ENCODE measurements at regions not wholly inside any gene's neighbourhood (a gene's known extent, or its start where the extent isn't known, plus 50 kb on each side); places are given as distances from the start of the nearest gene placed in this dataset.
"Not testable (repeated sequence)": the region's sequence is repeated elsewhere in the genome, so short reads cannot be mapped to it uniquely, and the experiment has no call there.

- Histone ChIP-seq H3K4me3 (ENCODE audit: low read depth, low read length) (no peak overlapping the region), H3K4me1 (ENCODE audit: control insufficient read depth, insufficient read depth, low read length, unreplicated experiment) (peaks cover 5% of the 10 kb centered on the region), H3K27me3 (ENCODE audit: insufficient read depth, low read length) (no peaks in the 10 kb centered on the region), H3K36me3 (ENCODE audit: insufficient read depth, low read length) (no peaks in the 10 kb centered on the region), H2AFZ (ENCODE audit: low read length, unreplicated experiment) (no peak overlapping the region), H3K27ac (ENCODE audit: low read depth, low read length) (no peak overlapping the region), H3K79me2 (ENCODE audit: control insufficient read depth, insufficient read depth, low read length, unreplicated experiment) (no peaks in the 10 kb centered on the region)
Measured at GRCh38 chr2:203629699-203630098, 76.7 kb upstream of the CD28 start.

GRCh38 chr2:203631068-203631757, 75.2 kb upstream of the CD28 start:
- no peak overlapping the region for H2AFZ ChIP-seq (ENCODE audit: low read length, unreplicated experiment)
- no peak overlapping the region for H3K27ac ChIP-seq (ENCODE audit: low read depth, low read length)
- H3K79me2 ChIP-seq (ENCODE audit: control insufficient read depth, insufficient read depth, low read length, unreplicated experiment), result no peaks in the 10 kb centered on the region
- no peak overlapping the region for H3K4me3 ChIP-seq (ENCODE audit: low read depth, low read length)
- H3K36me3 ChIP-seq (ENCODE audit: insufficient read depth, low read length), result no peaks in the 10 kb centered on the region
- H3K27me3 ChIP-seq (ENCODE audit: insufficient read depth, low read length), result no peaks in the 10 kb centered on the region
- peaks cover 5% of the 10 kb centered on the region for H3K4me1 ChIP-seq (ENCODE audit: control insufficient read depth, insufficient read depth, low read length, unreplicated experiment)

GRCh38 chr2:203636588-203637470, 69.6 kb upstream of the CD28 start:
- H3K4me3 ChIP-seq (ENCODE audit: low read depth, low read length), result no peak overlapping the region
- H3K4me1 ChIP-seq (ENCODE audit: control insufficient read depth, insufficient read depth, low read length, unreplicated experiment), result peaks cover 9% of the 10 kb centered on the region
- no peaks in the 10 kb centered on the region for H3K79me2 ChIP-seq (ENCODE audit: control insufficient read depth, insufficient read depth, low read length, unreplicated experiment)
- H3K27ac ChIP-seq (ENCODE audit: low read depth, low read length), result no peak overlapping the region
- H2AFZ ChIP-seq (ENCODE audit: low read length, unreplicated experiment), result peak overlapping the region; percentile 44
- no peaks in the 10 kb centered on the region for H3K27me3 ChIP-seq (ENCODE audit: insufficient read depth, low read length)
- no peaks in the 10 kb centered on the region for H3K36me3 ChIP-seq (ENCODE audit: insufficient read depth, low read length)

GRCh38 chr2:203637471-203638167, 68.8 kb upstream of the CD28 start:
- Histone ChIP-seq H3K4me1 (ENCODE audit: control insufficient read depth, insufficient read depth, low read length, unreplicated experiment) (peaks cover 9% of the 10 kb centered on the region), H3K79me2 (ENCODE audit: control insufficient read depth, insufficient read depth, low read length, unreplicated experiment) (no peaks in the 10 kb centered on the region), H3K27me3 (ENCODE audit: insufficient read depth, low read length) (no peaks in the 10 kb centered on the region), H3K36me3 (ENCODE audit: insufficient read depth, low read length) (no peaks in the 10 kb centered on the region), H3K4me3 (ENCODE audit: low read depth, low read length) (no peak overlapping the region), H2AFZ (ENCODE audit: low read length, unreplicated experiment) (no peak overlapping the region), H3K27ac (ENCODE audit: low read depth, low read length) (no peak overlapping the region)

- H2AFZ ChIP-seq (ENCODE audit: low read length, unreplicated experiment); H3K27ac ChIP-seq (ENCODE audit: low read depth, low read length); H3K36me3 ChIP-seq (ENCODE audit: insufficient read depth, low read length); H3K4me3 ChIP-seq (ENCODE audit: low read depth, low read length); H3K79me2 ChIP-seq (ENCODE audit: control insufficient read depth, insufficient read depth, low read length, unreplicated experiment); H3K4me1 ChIP-seq (ENCODE audit: control insufficient read depth, insufficient read depth, low read length, unreplicated experiment); H3K27me3 ChIP-seq (ENCODE audit: insufficient read depth, low read length): not testable (repeated sequence)
Measured at GRCh38 chr2:203641865-203642264, 64.6 kb upstream of the CD28 start.

GRCh38 chr2:203642841-203643240, 63.6 kb upstream of the CD28 start:
- not testable (repeated sequence) for H2AFZ ChIP-seq (ENCODE audit: low read length, unreplicated experiment)

GRCh38 chr2:203645831-203646230, 60.6 kb upstream of the CD28 start:
- Histone ChIP-seq H3K27me3 (ENCODE audit: insufficient read depth, low read length) (no peaks in the 10 kb centered on the region), H3K27ac (ENCODE audit: low read depth, low read length) (no peak overlapping the region), H3K79me2 (ENCODE audit: control insufficient read depth, insufficient read depth, low read length, unreplicated experiment) (no peaks in the 10 kb centered on the region), H2AFZ (ENCODE audit: low read length, unreplicated experiment) (no peak overlapping the region), H3K4me1 (ENCODE audit: control insufficient read depth, insufficient read depth, low read length, unreplicated experiment) (peaks cover 18% of the 10 kb centered on the region), H3K4me3 (ENCODE audit: low read depth, low read length) (no peak overlapping the region), H3K36me3 (ENCODE audit: insufficient read depth, low read length) (no peaks in the 10 kb centered on the region)

More at GRCh38 chr2:203642841-203643240, 63.6 kb upstream of the CD28 start:
- not testable (repeated sequence) for H3K79me2 ChIP-seq (ENCODE audit: control insufficient read depth, insufficient read depth, low read length, unreplicated experiment); H3K27me3 ChIP-seq (ENCODE audit: insufficient read depth, low read length); H3K4me1 ChIP-seq (ENCODE audit: control insufficient read depth, insufficient read depth, low read length, unreplicated experiment); H3K36me3 ChIP-seq (ENCODE audit: insufficient read depth, low read length); H3K27ac ChIP-seq (ENCODE audit: low read depth, low read length); H3K4me3 ChIP-seq (ENCODE audit: low read depth, low read length)

GRCh38 chr2:203646266-203646864, 60.1 kb upstream of the CD28 start:
- Histone ChIP-seq H3K27ac (ENCODE audit: low read depth, low read length) (no peak overlapping the region), H3K4me3 (ENCODE audit: low read depth, low read length) (no peak overlapping the region), H3K4me1 (ENCODE audit: control insufficient read depth, insufficient read depth, low read length, unreplicated experiment) (peaks cover 24% of the 10 kb centered on the region), H2AFZ (ENCODE audit: low read length, unreplicated experiment) (no peak overlapping the region), H3K36me3 (ENCODE audit: insufficient read depth, low read length) (no peaks in the 10 kb centered on the region), H3K79me2 (ENCODE audit: control insufficient read depth, insufficient read depth, low read length, unreplicated experiment) (no peaks in the 10 kb centered on the region), H3K27me3 (ENCODE audit: insufficient read depth, low read length) (no peaks in the 10 kb centered on the region)

- no peak overlapping the region for H2AFZ ChIP-seq (ENCODE audit: low read length, unreplicated experiment)
- no peak overlapping the region for H3K27ac ChIP-seq (ENCODE audit: low read depth, low read length)
- no peaks in the 10 kb centered on the region for H3K79me2 ChIP-seq (ENCODE audit: control insufficient read depth, insufficient read depth, low read length, unreplicated experiment)
- no peaks in the 10 kb centered on the region for H3K36me3 ChIP-seq (ENCODE audit: insufficient read depth, low read length)
- no peaks in the 10 kb centered on the region for H3K27me3 ChIP-seq (ENCODE audit: insufficient read depth, low read length)
- peaks cover 29% of the 10 kb centered on the region for H3K4me1 ChIP-seq (ENCODE audit: control insufficient read depth, insufficient read depth, low read length, unreplicated experiment)
- H3K4me3 ChIP-seq (ENCODE audit: low read depth, low read length), result no peak overlapping the region
Measured at GRCh38 chr2:203646961-203647360, 59.5 kb upstream of the CD28 start.

GRCh38 chr2:203647579-203647978, 58.9 kb upstream of the CD28 start:
- Histone ChIP-seq H2AFZ (ENCODE audit: low read length, unreplicated experiment) (no peak overlapping the region), H3K4me1 (ENCODE audit: control insufficient read depth, insufficient read depth, low read length, unreplicated experiment) (peaks cover 29% of the 10 kb centered on the region), H3K4me3 (ENCODE audit: low read depth, low read length) (no peak overlapping the region), H3K27ac (ENCODE audit: low read depth, low read length) (no peak overlapping the region), H3K27me3 (ENCODE audit: insufficient read depth, low read length) (no peaks in the 10 kb centered on the region), H3K36me3 (ENCODE audit: insufficient read depth, low read length) (no peaks in the 10 kb centered on the region), H3K79me2 (ENCODE audit: control insufficient read depth, insufficient read depth, low read length, unreplicated experiment) (no peaks in the 10 kb centered on the region)
